Erythroblast (primary cell): ENCODE measurements at regions not wholly inside any gene's neighbourhood (a gene's known extent, or its start where the extent isn't known, plus 50 kb on each side); places are given as distances from the start of the nearest gene placed in this dataset.

Experiments
- GATA1 ChIP-seq: IDR thresholded peaks from 2 replicates; pipeline ENCODE4 v1.6.1; 2011; ENCODE audit warnings: low read depth, mild to moderate bottlenecking, control low read depth, low read length, moderate library complexity
- POLR2A ChIP-seq: IDR thresholded peaks from 2 replicates; pipeline ENCODE4 v1.6.1; 2011; ENCODE audit warnings: mild to moderate bottlenecking, low read length

DNA sequence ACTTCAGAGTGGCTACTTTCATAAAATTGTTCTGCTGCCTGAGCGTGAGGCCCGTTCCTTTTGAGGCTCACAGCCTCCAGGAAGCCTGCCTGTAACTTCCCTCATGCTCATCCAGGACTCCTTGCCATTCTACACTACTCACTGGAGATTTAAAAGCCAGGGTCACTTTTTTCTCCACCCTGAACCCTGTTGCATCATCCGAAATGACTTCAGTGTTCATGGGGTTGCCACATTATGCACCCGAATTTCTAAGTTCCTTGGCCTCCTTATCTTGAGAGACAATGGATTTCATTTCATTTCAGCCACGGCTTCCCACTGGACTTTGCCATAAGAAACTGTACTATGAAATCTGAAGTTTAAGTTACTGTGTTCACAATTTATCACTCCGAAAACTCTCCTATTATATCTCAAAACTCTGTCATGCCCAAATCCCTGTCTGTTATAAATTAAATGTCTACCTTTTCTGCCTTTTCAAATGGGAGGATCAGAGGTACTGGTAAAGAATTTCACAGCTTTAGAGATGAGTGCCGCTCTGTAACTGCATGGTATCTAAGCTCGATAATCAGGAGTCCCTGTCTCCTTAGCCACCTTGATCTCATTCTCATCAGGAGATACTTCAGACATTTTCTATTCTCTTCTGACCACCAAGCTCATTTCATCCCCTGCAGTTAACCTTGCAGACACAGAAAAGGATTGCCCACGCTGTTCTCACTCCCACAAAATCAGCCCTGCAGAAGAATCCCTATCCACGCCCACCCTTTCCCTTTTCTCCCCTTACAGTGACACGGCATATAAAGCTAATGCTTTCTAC is 59.9 kb downstream of the TRIML1 start:
- TF ChIP-seq POLR2A = no peak
- TF ChIP-seq GATA1 = no peak
